ENCODE measurements at regions not wholly inside any gene's neighbourhood (a gene's known extent, or its start where the extent isn't known, plus 50 kb on each side); places are given as distances from the start of the nearest gene placed in this dataset.
A peak's percentile ranks its signal among the peaks of the same experiment; 100 is the strongest.
"Not testable (repeated sequence)": the region's sequence is repeated elsewhere in the genome, so short reads cannot be mapped to it uniquely, and the experiment has no call there.

GRCh38 chr5:6296524-6296923 lies 81.8 kb downstream of the MED10 start:
- Mint-ChIP-seq H3K4me3 (no peak overlapping the region), H3K27me3 (peaks cover 17% of the 10 kb centered on the region), H3K4me1 (ENCODE audit: unreplicated experiment) (no peaks in the 10 kb centered on the region), H3K36me3 (no peaks in the 10 kb centered on the region), H3K9me3 (no peaks in the 10 kb centered on the region), H3K27ac (no peak overlapping the region)
- no peak for DNase-seq (ENCODE audit: extremely low spot score, unreplicated experiment)
- no peak for TF ChIP-seq CTCF (conservative IDR thresholded peaks at IDR 0.05)

- no peak for DNase-seq (ENCODE audit: extremely low spot score, unreplicated experiment)
- no peaks in the 10 kb centered on the region for H3K9me3 Mint-ChIP-seq
- H3K4me3 Mint-ChIP-seq: no peak overlapping the region
- no peaks in the 10 kb centered on the region for H3K36me3 Mint-ChIP-seq
- peak; percentile 49 for TF ChIP-seq CTCF (conservative IDR thresholded peaks at IDR 0.05)
- H3K27ac Mint-ChIP-seq: no peak overlapping the region
- no peaks in the 10 kb centered on the region for H3K4me1 Mint-ChIP-seq (ENCODE audit: unreplicated experiment)
- peaks cover 20% of the 10 kb centered on the region for H3K27me3 Mint-ChIP-seq
These were observed 86.4 kb downstream of the MED10 start for GRCh38 chr5:6291961-6292360.

- peaks cover 20% of the 10 kb centered on the region for H3K27me3 Mint-ChIP-seq
- no peaks in the 10 kb centered on the region for H3K36me3 Mint-ChIP-seq
- no peak overlapping the region for H3K4me3 Mint-ChIP-seq
- H3K4me1 Mint-ChIP-seq (ENCODE audit: unreplicated experiment): no peaks in the 10 kb centered on the region
- no peak for DNase-seq (ENCODE audit: extremely low spot score, unreplicated experiment)
- no peak overlapping the region for H3K27ac Mint-ChIP-seq
- no peak for TF ChIP-seq CTCF (conservative IDR thresholded peaks at IDR 0.05)
- H3K9me3 Mint-ChIP-seq: no peaks in the 10 kb centered on the region
These were observed 89.1 kb downstream of the MED10 start for GRCh38 chr5:6289239-6289638.

- no peaks in the 10 kb centered on the region for H3K4me1 Mint-ChIP-seq (ENCODE audit: unreplicated experiment)
- H3K36me3 Mint-ChIP-seq: no peaks in the 10 kb centered on the region
- peaks cover 11% of the 10 kb centered on the region for H3K27me3 Mint-ChIP-seq
- no peaks in the 10 kb centered on the region for H3K9me3 Mint-ChIP-seq
- no peak overlapping the region for H3K27ac Mint-ChIP-seq
- no peak overlapping the region for H3K4me3 Mint-ChIP-seq
- no peak for DNase-seq (ENCODE audit: extremely low spot score, unreplicated experiment)
- no peak for TF ChIP-seq CTCF (conservative IDR thresholded peaks at IDR 0.05)
These were observed 91.2 kb downstream of the MED10 start for GRCh38 chr5:6287176-6287575.

- Mint-ChIP-seq H3K36me3 (no peaks in the 10 kb centered on the region), H3K4me3 (no peak overlapping the region), H3K9me3 (no peaks in the 10 kb centered on the region), H3K27me3 (peaks cover 7% of the 10 kb centered on the region), H3K4me1 (ENCODE audit: unreplicated experiment) (no peaks in the 10 kb centered on the region), H3K27ac (no peak overlapping the region)
- DNase-seq (ENCODE audit: extremely low spot score, unreplicated experiment): no peak
- TF ChIP-seq CTCF (conservative IDR thresholded peaks at IDR 0.05): no peak
These were observed 91.9 kb downstream of the MED10 start for GRCh38 chr5:6286404-6286803.

GRCh38 chr5:6284491-6284890 lies 93.9 kb downstream of the MED10 start:
- H3K36me3 Mint-ChIP-seq; H3K27me3 Mint-ChIP-seq; DNase-seq (ENCODE audit: extremely low spot score, unreplicated experiment); H3K27ac Mint-ChIP-seq; H3K4me1 Mint-ChIP-seq (ENCODE audit: unreplicated experiment); H3K4me3 Mint-ChIP-seq; H3K9me3 Mint-ChIP-seq: not testable (repeated sequence)
